ENCODE measurements at regions not wholly inside any gene's neighbourhood (a gene's known extent, or its start where the extent isn't known, plus 50 kb on each side); places are given as distances from the start of the nearest gene placed in this dataset.

GRCh38 chr20:11043001-11043400, 369.2 kb upstream of the JAG1 start:
- no peak for DNase-seq (ENCODE audit: low spot score)

- no peak for DNase-seq (ENCODE audit: low spot score)
Observed at GRCh38 chr20:11044561-11044960, 370.8 kb upstream of the JAG1 start.

GRCh38 chr20:11045412-11046175, 371.8 kb upstream of the JAG1 start:
- DNase-seq (ENCODE audit: low spot score) = no peak

GRCh38 chr20:11047559-11047958, 373.8 kb upstream of the JAG1 start:
- no peak for DNase-seq (ENCODE audit: low spot score)

- DNase-seq (ENCODE audit: low spot score) = no peak
Observed at GRCh38 chr20:11048739-11049138, 374.9 kb upstream of the JAG1 start.

- DNase-seq (ENCODE audit: low spot score) = no peak
Observed at GRCh38 chr20:11050350-11050749, 376.6 kb upstream of the JAG1 start.

- no peak for DNase-seq (ENCODE audit: low spot score)
Observed at GRCh38 chr20:11051136-11051535, 377.3 kb upstream of the JAG1 start.

GRCh38 chr20:11053310-11053709, 379.5 kb upstream of the JAG1 start:
- DNase-seq (ENCODE audit: low spot score) = no peak

- DNase-seq (ENCODE audit: low spot score) = no peak
Observed at GRCh38 chr20:11054266-11054993, 380.6 kb upstream of the JAG1 start.

- no peak for DNase-seq (ENCODE audit: low spot score)
Observed at GRCh38 chr20:11056414-11056813, 382.6 kb upstream of the JAG1 start.

GRCh38 chr20:11057624-11058023, 383.8 kb upstream of the JAG1 start:
- DNase-seq (ENCODE audit: low spot score) = no peak

- no peak for DNase-seq (ENCODE audit: low spot score)
Observed at GRCh38 chr20:11059659-11060058, 385.9 kb upstream of the JAG1 start.

GRCh38 chr20:11060423-11061185, 386.8 kb upstream of the JAG1 start:
- no peak for DNase-seq (ENCODE audit: low spot score)

- DNase-seq (ENCODE audit: low spot score) = no peak
Observed at GRCh38 chr20:11063444-11063843, 389.6 kb upstream of the JAG1 start.

- no peak for DNase-seq (ENCODE audit: low spot score)
Observed at GRCh38 chr20:11064946-11065345, 391.1 kb upstream of the JAG1 start.

GRCh38 chr20:11067359-11067758, 393.6 kb upstream of the JAG1 start:
- DNase-seq (ENCODE audit: low spot score) = no peak

GRCh38 chr20:11072982-11073381, 399.2 kb upstream of the JAG1 start:
- DNase-seq (ENCODE audit: low spot score) = no peak

- no peak for DNase-seq (ENCODE audit: low spot score)
Observed at GRCh38 chr20:11076434-11077105, 402.8 kb upstream of the JAG1 start.

- no peak for DNase-seq (ENCODE audit: low spot score)
Observed at GRCh38 chr20:11077226-11077625, 403.4 kb upstream of the JAG1 start.

- DNase-seq (ENCODE audit: low spot score) = no peak
Observed at GRCh38 chr20:11080010-11080409, 406.2 kb upstream of the JAG1 start.

GRCh38 chr20:11080781-11081377, 407.1 kb upstream of the JAG1 start:
- DNase-seq (ENCODE audit: low spot score) = no peak

GRCh38 chr20:11083841-11084240, 410.0 kb upstream of the JAG1 start:
- no peak for DNase-seq (ENCODE audit: low spot score)

Measured in NAMALWA (cell line).